ENCODE measurements at regions not wholly inside any gene's neighbourhood (a gene's known extent, or its start where the extent isn't known, plus 50 kb on each side); places are given as distances from the start of the nearest gene placed in this dataset.

DNA sequence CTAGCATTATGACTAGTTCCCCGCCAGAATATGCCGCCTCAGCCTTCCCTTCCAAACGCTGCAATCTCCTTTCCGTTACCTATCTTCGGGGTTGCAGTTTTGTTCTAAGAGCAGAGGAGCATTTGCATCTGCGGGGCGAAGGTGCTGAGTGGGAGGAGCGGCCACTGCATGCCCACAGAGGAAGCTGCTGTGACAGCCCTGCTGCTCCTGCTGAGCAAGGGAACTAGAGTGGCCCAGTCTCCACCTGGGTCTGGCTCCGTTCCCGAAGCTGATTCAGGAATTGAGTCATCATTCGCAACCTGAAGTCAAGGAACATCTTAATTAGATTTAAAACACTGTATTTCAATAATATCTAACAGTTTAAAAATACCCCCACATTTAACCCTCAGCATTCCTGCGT is 98.2 kb upstream of the TJP1 start:
- ChIA-PET CTCF (no interaction called here), POLR2A (no interaction called here)
- Mint-ChIP-seq H3K36me3 (ENCODE audit: low read depth) (no peaks in the 10 kb centered on the region), H3K27ac (no peak overlapping the region), H3K4me1 (no peaks in the 10 kb centered on the region), H3K4me3 (no peak overlapping the region), H3K9me3 (no peaks in the 10 kb centered on the region), H3K27me3 (no peaks in the 10 kb centered on the region)
- no peak for DNase-seq

DNA sequence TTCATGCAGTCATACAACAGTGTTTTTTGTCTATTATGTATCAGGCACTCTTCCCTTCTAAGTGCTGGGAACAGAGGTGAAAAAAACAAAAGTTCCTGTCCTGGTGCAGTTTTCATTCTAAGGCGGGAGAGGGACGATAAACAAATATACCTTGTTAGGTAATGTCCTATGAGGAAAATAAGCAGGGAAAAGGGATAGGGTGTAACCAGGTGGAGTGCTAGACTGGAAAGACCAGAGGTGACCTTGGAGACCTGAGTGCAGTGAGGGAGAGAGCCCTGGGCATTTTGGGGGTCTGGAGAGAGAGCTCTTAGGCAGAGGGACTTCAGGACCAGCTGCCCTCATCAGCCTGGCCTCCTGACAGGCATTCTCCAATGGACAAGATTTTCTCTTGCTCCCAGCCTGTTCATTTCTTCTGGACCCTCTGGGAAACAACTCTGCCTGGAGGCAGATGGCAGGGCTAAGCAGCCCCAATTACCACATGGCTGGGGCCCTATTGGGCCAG is 97.2 kb upstream of the TJP1 start:
- ChIA-PET CTCF (no interaction called here), POLR2A (no interaction called here)
- Mint-ChIP-seq H3K4me3 (no peak overlapping the region), H3K9me3 (no peaks in the 10 kb centered on the region), H3K36me3 (ENCODE audit: low read depth) (no peaks in the 10 kb centered on the region), H3K4me1 (no peaks in the 10 kb centered on the region), H3K27ac (no peak overlapping the region), H3K27me3 (no peaks in the 10 kb centered on the region)
- DNase-seq: no peak

DNA sequence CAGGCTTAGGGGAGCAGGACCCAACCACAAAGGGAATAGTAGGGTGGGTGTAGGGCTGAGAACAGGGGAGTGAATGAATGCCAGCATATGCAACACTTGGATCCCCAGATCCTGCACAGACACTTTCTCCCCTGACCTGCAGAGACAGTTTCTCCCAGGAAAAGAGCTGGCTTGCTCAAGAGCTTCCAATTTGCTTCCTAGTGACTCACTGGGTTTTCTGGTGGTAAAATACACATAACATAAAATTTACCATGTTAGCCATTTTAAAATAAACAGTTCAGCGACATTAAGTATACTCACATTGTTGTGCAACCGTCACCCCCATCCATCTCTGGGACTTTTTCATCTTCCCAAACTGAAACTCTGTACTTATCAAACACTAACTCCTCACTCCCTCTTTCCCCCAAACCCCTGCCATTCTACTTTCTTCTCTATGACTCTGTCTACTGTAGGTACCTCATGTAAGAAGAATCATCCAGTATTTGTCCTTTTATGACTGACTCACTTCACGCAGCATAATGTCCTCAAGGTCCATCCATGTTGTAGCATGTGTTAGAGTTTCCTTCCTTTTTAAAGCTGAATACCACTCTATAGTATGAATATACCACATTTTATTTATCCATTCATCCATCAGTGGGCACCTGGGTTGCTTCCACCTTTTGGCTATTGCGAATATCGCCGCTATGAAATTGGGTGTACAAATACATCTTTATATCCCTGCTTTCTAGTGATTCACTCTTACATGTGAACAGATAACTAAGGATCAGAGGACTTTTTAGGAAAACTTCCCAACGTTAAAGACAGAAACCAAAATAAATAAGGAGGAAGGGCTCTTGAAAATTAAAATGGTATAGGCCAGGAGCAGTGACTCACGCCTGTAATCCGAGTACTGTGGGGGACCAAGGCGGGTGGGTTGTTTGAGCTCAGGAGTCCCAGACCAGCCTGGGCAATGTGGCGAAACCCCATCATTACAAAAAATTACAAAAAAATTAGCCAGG is 95.6 kb upstream of the TJP1 start:
- CTCF ChIA-PET: no interaction called here

DNA sequence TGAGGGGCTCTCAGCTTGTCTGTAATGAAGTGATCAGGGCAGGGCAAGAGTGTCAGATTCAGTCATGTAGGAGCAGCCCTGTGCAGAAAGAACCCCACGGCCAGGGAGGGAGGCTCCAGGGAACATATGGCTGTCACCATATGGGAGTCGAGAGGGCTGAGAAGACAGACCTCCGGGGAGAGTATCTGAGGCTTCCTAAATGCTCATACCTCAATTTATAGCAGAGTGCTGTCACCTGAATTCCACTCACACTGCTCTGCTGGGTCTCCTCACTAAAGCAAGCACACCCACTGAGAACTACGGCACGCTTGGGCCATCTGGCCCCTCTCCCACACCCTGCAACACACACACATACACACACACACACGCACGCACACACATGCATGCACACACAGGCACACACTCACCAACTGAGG is 92.3 kb upstream of the TJP1 start:
- no peak overlapping the region for H3K27ac Mint-ChIP-seq
- no peaks in the 10 kb centered on the region for H3K36me3 Mint-ChIP-seq (ENCODE audit: low read depth)
- H3K4me3 Mint-ChIP-seq: no peak overlapping the region
- no peak for DNase-seq
- no peaks in the 10 kb centered on the region for H3K4me1 Mint-ChIP-seq
- H3K9me3 Mint-ChIP-seq: peaks cover 17% of the 10 kb centered on the region
- ChIA-PET CTCF (no interaction called here), POLR2A (no interaction called here)
- H3K27me3 Mint-ChIP-seq: peaks cover 3% of the 10 kb centered on the region

More for the DNA sequence above, 95.6 kb upstream of the TJP1 start:
- DNase-seq: no peak
- POLR2A ChIA-PET: no interaction called here
- Mint-ChIP-seq H3K4me1 (no peaks in the 10 kb centered on the region), H3K27ac (no peak overlapping the region), H3K27me3 (peaks cover 3% of the 10 kb centered on the region), H3K4me3 (no peak overlapping the region), H3K36me3 (ENCODE audit: low read depth) (no peaks in the 10 kb centered on the region), H3K9me3 (no peaks in the 10 kb centered on the region)

DNA sequence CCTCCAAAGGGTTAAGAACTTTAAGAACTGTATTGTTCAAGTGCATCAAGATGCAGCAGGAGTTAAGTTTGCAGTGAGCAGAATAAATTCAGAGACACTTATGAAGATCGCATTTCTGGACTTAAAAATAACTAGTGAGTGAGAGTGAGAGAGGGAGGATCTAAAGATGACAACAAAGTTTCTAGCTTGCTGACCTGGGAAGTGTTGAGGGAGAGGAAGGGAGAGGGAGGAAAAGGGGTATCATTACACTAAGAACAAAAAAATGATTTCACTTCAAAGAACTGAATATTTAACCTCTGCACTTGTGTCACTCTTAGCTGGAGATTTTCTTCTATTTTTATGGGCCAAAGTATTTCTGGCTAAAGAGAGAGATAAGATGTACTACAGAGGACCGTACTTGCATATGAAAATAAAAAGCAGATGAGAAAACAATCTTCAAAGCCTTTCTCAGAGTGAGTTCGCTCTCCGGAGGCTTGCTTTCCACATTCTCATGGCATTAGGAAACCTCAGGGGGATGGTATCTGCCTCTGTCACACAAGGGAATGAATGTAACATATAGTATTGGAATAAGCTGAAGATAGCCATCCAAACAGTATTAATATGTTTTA is 91.4 kb upstream of the TJP1 start:
- H3K36me3 Mint-ChIP-seq (ENCODE audit: low read depth): no peaks in the 10 kb centered on the region
- no peak for DNase-seq
- H3K4me1 Mint-ChIP-seq: no peaks in the 10 kb centered on the region
- peaks cover 17% of the 10 kb centered on the region for H3K9me3 Mint-ChIP-seq
- H3K27me3 Mint-ChIP-seq: peaks cover 3% of the 10 kb centered on the region
- ChIA-PET POLR2A (no interaction called here), CTCF (no interaction called here)
- no peak overlapping the region for H3K4me3 Mint-ChIP-seq
- no peak overlapping the region for H3K27ac Mint-ChIP-seq

DNA sequence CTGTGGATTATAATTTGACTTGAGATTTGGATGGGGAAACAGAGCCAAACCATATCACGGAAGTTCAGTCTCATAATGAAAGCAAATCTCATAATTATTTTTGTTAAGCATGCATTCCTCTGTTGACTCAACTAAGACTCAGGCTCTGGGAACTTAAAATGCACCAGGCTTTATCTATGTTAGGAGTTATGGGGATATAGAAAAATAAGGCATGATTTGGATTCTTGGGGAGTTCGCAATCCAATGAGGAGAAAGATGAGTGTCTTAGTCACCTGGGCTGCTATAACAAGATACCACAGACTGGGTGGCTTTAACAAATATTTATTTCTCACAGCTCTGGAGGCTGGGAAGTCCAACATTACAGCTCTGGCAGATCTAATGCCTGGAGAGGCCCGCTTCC is 89.4 kb upstream of the TJP1 start:
- Mint-ChIP-seq H3K27me3 (peaks cover 3% of the 10 kb centered on the region), H3K36me3 (ENCODE audit: low read depth) (no peaks in the 10 kb centered on the region), H3K4me3 (no peak overlapping the region), H3K9me3 (peaks cover 17% of the 10 kb centered on the region), H3K27ac (no peak overlapping the region), H3K4me1 (no peaks in the 10 kb centered on the region)
- ChIA-PET CTCF (no interaction called here), POLR2A (no interaction called here)
- no peak for DNase-seq

DNA sequence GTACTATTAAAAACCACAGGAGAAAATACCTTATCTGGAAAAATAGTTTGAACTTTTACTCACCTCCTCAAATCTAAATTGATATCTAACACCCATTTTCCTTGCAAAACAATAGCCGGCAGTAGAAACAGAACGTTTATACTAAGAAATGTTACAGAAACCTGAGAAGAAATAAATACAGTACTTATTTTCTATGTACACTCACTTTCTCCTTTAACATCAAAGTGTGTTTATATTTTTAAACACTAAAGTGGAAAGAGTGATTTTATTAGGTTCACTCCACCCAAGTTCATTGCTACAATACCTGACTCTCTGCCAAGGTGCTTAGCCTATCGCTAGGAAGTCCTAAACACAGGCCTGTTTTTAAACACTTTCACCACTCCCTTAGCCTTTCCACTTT is 87.8 kb upstream of the TJP1 start:
- DNase-seq: no peak
- ChIA-PET CTCF (no interaction called here), POLR2A (no interaction called here)
- Mint-ChIP-seq H3K4me1 (no peaks in the 10 kb centered on the region), H3K4me3 (no peak overlapping the region), H3K27me3 (peaks cover 3% of the 10 kb centered on the region), H3K27ac (no peak overlapping the region), H3K36me3 (ENCODE audit: low read depth) (no peaks in the 10 kb centered on the region), H3K9me3 (peaks cover 17% of the 10 kb centered on the region)

DNA sequence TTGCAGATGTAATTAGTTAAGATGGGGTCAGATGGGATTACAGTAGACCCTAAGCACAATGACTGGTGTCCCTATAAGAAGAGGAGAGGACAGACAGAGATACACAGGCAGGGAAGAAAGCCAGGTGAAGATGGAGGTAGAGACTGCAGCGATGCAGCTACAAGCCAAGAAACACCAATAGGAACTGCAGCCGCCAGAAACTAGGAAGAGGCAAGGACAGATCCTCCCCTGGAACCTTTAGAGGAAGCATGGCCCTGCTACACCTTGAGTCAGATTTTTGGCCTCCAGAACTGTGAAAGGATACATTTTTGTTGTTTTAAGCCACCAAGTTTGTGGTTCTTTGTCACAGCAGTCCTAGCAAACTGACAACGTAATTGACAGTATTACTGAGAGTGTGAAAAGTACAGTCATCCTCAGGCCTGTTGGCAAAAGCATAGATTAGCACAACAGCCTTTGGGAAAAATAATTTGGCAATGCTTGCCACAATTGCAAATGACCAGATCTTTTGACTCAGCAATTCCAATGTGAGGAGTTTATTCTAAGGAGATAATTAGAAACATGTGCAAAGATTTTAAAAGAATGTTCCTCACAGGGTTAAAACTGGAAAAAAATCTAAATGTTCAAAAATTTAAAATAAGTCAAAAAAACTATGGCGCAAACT is 82.6 kb upstream of the TJP1 start:
- Mint-ChIP-seq H3K27ac (no peak overlapping the region), H3K27me3 (no peaks in the 10 kb centered on the region), H3K9me3 (peaks cover 1% of the 10 kb centered on the region), H3K36me3 (ENCODE audit: low read depth) (no peaks in the 10 kb centered on the region), H3K4me3 (no peak overlapping the region), H3K4me1 (no peaks in the 10 kb centered on the region)
- no peak for DNase-seq
- POLR2A ChIA-PET: no interaction called here
- CTCF ChIA-PET: no interaction called here

DNA sequence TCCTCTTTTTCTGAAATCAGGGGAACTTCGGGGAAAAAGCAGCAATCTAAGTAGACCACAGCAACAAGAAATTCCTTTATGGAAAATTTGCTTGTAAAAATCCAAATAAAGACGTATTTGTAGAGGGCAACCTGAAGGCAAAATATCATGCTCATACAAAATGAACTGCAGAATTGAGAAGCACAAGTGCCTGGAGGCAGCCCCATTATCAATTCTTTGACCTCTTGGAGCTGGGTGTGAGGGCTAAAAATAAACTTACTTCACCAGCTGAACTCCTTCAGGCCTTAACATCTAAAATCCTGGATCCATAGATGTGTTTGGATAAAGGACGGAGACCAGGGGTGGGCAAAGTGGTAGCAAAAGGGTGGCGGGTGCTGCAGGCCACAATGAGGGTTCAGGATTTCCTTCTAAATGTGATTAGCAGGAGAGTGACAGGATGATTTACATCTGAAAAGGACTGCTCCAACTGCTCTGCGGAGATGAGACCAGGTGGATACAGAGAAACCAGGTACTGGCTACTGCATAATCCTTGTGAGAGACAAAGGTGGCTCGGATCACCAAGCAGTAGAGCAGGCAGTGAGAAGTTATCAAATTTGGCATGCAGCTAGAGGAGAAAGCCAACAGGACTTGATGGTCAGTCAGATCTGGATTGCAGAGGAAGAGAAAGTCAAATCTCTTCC is 81.7 kb upstream of the TJP1 start:
- Mint-ChIP-seq H3K27ac (no peak overlapping the region), H3K36me3 (ENCODE audit: low read depth) (no peaks in the 10 kb centered on the region), H3K4me3 (no peak overlapping the region), H3K4me1 (no peaks in the 10 kb centered on the region), H3K27me3 (no peaks in the 10 kb centered on the region), H3K9me3 (no peaks in the 10 kb centered on the region)
- ChIA-PET POLR2A (no interaction called here), CTCF (no interaction called here)
- DNase-seq: no peak

DNA sequence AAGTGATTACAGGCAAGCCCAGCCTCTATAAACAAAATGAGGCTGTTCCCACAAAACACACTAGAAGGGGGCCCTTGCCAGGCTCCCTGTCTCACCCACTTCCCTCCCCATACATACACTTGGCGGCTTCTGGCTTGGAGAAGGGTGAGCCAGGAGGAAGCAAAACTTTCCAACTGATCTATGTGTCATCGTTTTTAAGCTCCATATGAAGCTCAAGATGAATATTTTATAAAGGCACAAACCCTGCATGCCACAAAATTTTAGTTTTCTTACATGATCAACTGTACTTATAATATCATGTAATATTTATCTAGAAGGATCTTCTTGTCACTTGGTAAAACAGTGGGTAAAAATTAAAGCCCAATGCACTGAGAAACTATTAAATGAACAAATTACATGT is 80.8 kb upstream of the TJP1 start:
- POLR2A ChIA-PET: no interaction called here

DNA sequence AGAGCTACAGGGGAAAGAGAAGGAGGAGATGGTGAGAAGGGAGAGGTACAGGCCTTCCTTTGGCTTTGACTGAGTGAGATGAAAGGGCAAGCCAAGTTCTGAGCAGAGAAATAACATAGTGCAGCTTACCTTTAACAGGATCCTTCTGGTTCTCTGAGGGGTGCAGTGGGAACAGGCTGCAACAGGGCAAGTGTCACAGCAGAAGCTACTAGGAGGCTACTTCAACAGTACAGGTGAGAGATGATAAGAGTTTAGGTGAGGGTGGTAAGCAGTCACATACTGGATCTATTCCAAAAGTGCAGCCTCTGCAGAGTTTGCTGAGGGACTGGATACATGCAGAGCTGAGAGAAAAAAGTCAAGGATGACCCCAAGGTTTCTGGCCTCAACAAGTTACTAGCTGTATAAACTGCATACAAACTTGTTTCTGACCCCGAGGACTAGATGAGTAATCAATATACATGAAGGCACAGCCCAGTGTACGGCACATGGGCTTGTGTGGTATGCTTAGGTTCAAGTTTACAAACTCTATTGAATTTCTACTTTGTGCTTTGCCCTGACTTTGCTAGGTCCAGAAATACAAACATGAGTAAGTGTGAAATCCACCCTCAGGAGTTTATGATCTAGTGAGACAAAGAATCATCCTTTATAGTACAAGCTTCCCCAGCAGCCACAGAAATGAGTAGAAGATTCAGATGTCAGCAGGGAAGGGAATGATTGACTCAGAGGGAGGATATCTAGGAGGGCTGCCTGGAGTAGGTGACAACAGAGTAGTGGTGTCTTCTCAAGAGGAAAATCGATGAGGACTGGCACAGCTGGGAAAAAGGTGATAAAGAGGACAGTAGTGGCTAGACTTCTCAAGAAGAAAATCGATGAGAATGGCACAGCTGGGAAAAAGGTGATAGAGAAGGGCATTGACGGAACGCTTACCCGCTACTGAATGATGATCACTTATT is 78.2 kb upstream of the TJP1 start:
- Mint-ChIP-seq H3K4me1 (no peaks in the 10 kb centered on the region), H3K27ac (no peak overlapping the region), H3K36me3 (ENCODE audit: low read depth) (no peaks in the 10 kb centered on the region), H3K9me3 (peaks cover 11% of the 10 kb centered on the region), H3K4me3 (no peak overlapping the region), H3K27me3 (no peaks in the 10 kb centered on the region)
- POLR2A ChIA-PET: no interaction called here
- no peak for DNase-seq
- CTCF ChIA-PET: no interaction called here

More for the DNA sequence above, 80.8 kb upstream of the TJP1 start:
- Mint-ChIP-seq H3K9me3 (peaks cover 2% of the 10 kb centered on the region), H3K36me3 (ENCODE audit: low read depth) (no peaks in the 10 kb centered on the region), H3K27me3 (no peaks in the 10 kb centered on the region), H3K27ac (no peak overlapping the region), H3K4me3 (no peak overlapping the region), H3K4me1 (no peaks in the 10 kb centered on the region)
- DNase-seq: no peak
- CTCF ChIA-PET: no interaction called here

DNA sequence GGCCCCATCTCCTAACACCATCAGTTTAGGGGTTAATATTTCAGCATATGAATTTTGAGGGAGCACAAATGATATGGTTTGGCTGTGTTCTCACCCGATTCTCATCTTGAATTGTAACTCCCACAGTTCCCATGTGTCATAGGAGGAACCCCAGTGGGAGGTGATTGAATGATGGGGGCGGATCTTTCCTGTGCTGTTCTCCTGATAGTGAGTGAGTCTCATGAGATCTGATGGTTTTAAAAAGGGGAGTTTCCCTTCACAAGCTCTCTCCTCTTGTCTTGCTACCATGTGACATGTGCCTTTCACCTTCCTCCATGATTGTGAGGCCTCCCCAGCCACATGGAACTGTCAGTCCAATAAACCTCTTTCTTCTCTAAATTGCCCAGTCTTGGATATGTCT is 73.8 kb upstream of the TJP1 start:
- no peak for DNase-seq
- Mint-ChIP-seq H3K27me3 (no peaks in the 10 kb centered on the region), H3K36me3 (ENCODE audit: low read depth) (no peaks in the 10 kb centered on the region), H3K4me3 (no peak overlapping the region), H3K4me1 (no peaks in the 10 kb centered on the region), H3K27ac (no peak overlapping the region), H3K9me3 (peaks cover 12% of the 10 kb centered on the region)
- CTCF ChIA-PET: no interaction called here
- POLR2A ChIA-PET: no interaction called here
